T follicular helper cell (primary cell): ENCODE measurements at regions not wholly inside any gene's neighbourhood (a gene's known extent, or its start where the extent isn't known, plus 50 kb on each side); places are given as distances from the start of the nearest gene placed in this dataset.

Source experiments
- DNase-seq: peaks from one replicate; pipeline ENCODE4 v3.0.0-alpha.2; 2020; ENCODE audit warnings: low read depth

GRCh38 chr9:135220601-135221575 is 133.4 kb downstream of the OLFM1 start:
- DNase-seq: no peak

GRCh38 chr9:135221576-135221950 is 134.1 kb downstream of the OLFM1 start:
- DNase-seq: no peak

- no peak for DNase-seq
Measured at GRCh38 chr9:135221951-135222631, 134.6 kb downstream of the OLFM1 start.

GRCh38 chr9:135222881-135223760 is 135.7 kb downstream of the OLFM1 start:
- DNase-seq: no peak

GRCh38 chr9:135223831-135224230 is 136.4 kb downstream of the OLFM1 start:
- no peak for DNase-seq

- no peak for DNase-seq
Measured at GRCh38 chr9:135224286-135224877, 136.9 kb downstream of the OLFM1 start.

- no peak for DNase-seq
Measured at GRCh38 chr9:135224921-135225541, 137.6 kb downstream of the OLFM1 start.

GRCh38 chr9:135225619-135226228 is 138.3 kb downstream of the OLFM1 start:
- no peak for DNase-seq

- DNase-seq: no peak
Measured at GRCh38 chr9:135226369-135227050, 139.0 kb downstream of the OLFM1 start.

GRCh38 chr9:135227641-135228251 is 140.3 kb downstream of the OLFM1 start:
- DNase-seq: no peak

GRCh38 chr9:135228345-135228982 is 141.0 kb downstream of the OLFM1 start:
- no peak for DNase-seq

- DNase-seq: no peak
Measured at GRCh38 chr9:135228983-135229625, 141.6 kb downstream of the OLFM1 start.

GRCh38 chr9:135229701-135230385 is 142.4 kb downstream of the OLFM1 start:
- no peak for DNase-seq

GRCh38 chr9:135230386-135230765 is 142.9 kb downstream of the OLFM1 start:
- no peak for DNase-seq

GRCh38 chr9:135230817-135231520 is 143.5 kb downstream of the OLFM1 start:
- DNase-seq: no peak

GRCh38 chr9:135239100-135239768 is 151.8 kb downstream of the OLFM1 start:
- no peak for DNase-seq

GRCh38 chr9:135239769-135240141 is 152.3 kb downstream of the OLFM1 start:
- no peak for DNase-seq
